Gastroesophageal sphincter (tissue), 3 donors: ENCODE measurements at regions not wholly inside any gene's neighbourhood (a gene's known extent, or its start where the extent isn't known, plus 50 kb on each side); places are given as distances from the start of the nearest gene placed in this dataset.

Experiments
- EP300 ChIP-seq: sonication (generic); formaldehyde crosslinking; IDR thresholded peaks from one replicate; pipeline ENCODE4 v1.6.1; 2017; ENCODE audit warnings: antibody characterized with exemption, mild to moderate bottlenecking
- POLR2AphosphoS5 ChIP-seq: sonication (generic); formaldehyde crosslinking; IDR thresholded peaks from one replicate; pipeline ENCODE4 v1.6.1; 2017; ENCODE audit warnings: antibody characterized with exemption
- TF ChIP-seq, protein P1 (sequence below), 4 experiments: fragments of 200-600 bp in 2 of 4; fragments of 450-650 bp in 2 of 4; sonication (generic) in 1 of 4; IDR thresholded peaks; one replicate each; pipeline ENCODE4 v1.5.1; 2017 to 2019; ENCODE audit warnings: antibody characterized with exemption in 4 of 4, mild to moderate bottlenecking in 2 of 4, moderate library complexity in 2 of 4

DNA sequence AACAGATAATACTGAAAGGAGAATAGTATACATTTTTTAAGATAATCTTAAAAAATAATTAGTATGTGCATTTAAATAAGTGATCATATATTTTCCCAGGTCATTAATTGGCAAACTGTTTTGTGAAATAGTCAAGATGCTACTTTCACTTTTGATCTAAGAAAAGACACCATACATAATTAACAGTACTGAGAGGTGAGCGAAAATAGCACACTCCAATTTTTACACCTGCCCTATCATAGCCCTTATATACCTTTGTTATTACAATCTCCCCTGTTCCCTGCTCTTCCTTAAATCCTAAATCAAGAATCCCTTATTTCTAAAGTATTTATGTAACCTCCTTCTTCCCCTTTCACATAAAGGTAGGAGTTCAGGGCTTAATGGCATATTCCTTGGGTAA, 500.1 kb upstream of the LRATD1 start:
- TF ChIP-seq EP300 (no peak), POLR2AphosphoS5 (no peak)
- TF ChIP-seq, protein P1, sequence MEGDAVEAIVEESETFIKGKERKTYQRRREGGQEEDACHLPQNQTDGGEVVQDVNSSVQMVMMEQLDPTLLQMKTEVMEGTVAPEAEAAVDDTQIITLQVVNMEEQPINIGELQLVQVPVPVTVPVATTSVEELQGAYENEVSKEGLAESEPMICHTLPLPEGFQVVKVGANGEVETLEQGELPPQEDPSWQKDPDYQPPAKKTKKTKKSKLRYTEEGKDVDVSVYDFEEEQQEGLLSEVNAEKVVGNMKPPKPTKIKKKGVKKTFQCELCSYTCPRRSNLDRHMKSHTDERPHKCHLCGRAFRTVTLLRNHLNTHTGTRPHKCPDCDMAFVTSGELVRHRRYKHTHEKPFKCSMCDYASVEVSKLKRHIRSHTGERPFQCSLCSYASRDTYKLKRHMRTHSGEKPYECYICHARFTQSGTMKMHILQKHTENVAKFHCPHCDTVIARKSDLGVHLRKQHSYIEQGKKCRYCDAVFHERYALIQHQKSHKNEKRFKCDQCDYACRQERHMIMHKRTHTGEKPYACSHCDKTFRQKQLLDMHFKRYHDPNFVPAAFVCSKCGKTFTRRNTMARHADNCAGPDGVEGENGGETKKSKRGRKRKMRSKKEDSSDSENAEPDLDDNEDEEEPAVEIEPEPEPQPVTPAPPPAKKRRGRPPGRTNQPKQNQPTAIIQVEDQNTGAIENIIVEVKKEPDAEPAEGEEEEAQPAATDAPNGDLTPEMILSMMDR (IDR thresholded peaks at IDR 0.05): no peak
